H9 (cell line): ENCODE measurements at regions not wholly inside any gene's neighbourhood (a gene's known extent, or its start where the extent isn't known, plus 50 kb on each side); places are given as distances from the start of the nearest gene placed in this dataset.

Experiments
- DNase-seq: peaks from one replicate; pipeline ENCODE4 v3.0.0-alpha.2; 2017
- H2AFZ ChIP-seq: one replicate; pipeline ENCODE4 v1.6.1; 2013; ENCODE audit warnings: mild to moderate bottlenecking, low read length, control low read depth, moderate library complexity
- H2AK5ac ChIP-seq: 2 replicates; pipeline ENCODE4 v1.6.1; 2013; ENCODE audit warnings: low read length, control low read depth, mixed read lengths; ENCODE audit not compliant: insufficient read length
- H2BK120ac ChIP-seq: one replicate; pipeline ENCODE4 v1.6.1; 2013; ENCODE audit warnings: low read depth, mild to moderate bottlenecking, low read length, control low read depth, inconsistent platforms; ENCODE audit not compliant: poor library complexity, severe bottlenecking
- H2BK12ac ChIP-seq: 2 replicates; pipeline ENCODE4 v1.6.1; 2013; ENCODE audit warnings: low read length, control low read depth, mixed read lengths, low read depth; ENCODE audit not compliant: insufficient read length
- H2BK15ac ChIP-seq: 2 replicates; pipeline ENCODE4 v1.6.1; 2013; ENCODE audit warnings: low read depth, low read length, control low read depth
- H2BK20ac ChIP-seq: one replicate; pipeline ENCODE4 v1.6.1; 2013; ENCODE audit warnings: low read depth, mild to moderate bottlenecking, low read length, control low read depth, inconsistent platforms; ENCODE audit not compliant: poor library complexity, severe bottlenecking
- H2BK5ac ChIP-seq: 2 replicates; pipeline ENCODE4 v1.6.1; 2013; ENCODE audit warnings: low read length, control low read depth, mixed read lengths; ENCODE audit not compliant: insufficient read length
- H3K14ac ChIP-seq: 2 replicates; pipeline ENCODE4 v1.6.1; 2013; ENCODE audit warnings: low read length, control low read depth; ENCODE audit not compliant: insufficient read depth
- H3K18ac ChIP-seq: 2 replicates; pipeline ENCODE4 v1.6.1; 2013; ENCODE audit warnings: low read depth, mild to moderate bottlenecking, mixed read lengths, low read length, control low read depth; ENCODE audit not compliant: insufficient read length
- H3K23ac ChIP-seq: 2 replicates; pipeline ENCODE4 v1.6.1; 2013; ENCODE audit warnings: low read length, control low read depth, mixed read lengths, low read depth; ENCODE audit not compliant: insufficient read length
- H3K23me2 ChIP-seq: 2 replicates; pipeline ENCODE4 v1.6.1; 2013; ENCODE audit warnings: low read depth, mild to moderate bottlenecking, mixed read lengths, low read length, control low read depth; ENCODE audit not compliant: insufficient read length, poor library complexity, severe bottlenecking
- H3K27ac ChIP-seq: 2 replicates; pipeline ENCODE4 v1.5.1; 2013; ENCODE audit warnings: low read length, control low read depth, mixed read lengths, low read depth; ENCODE audit not compliant: insufficient read length
- H3K27me3 ChIP-seq: 2 replicates; pipeline ENCODE4 v1.6.1; 2013; ENCODE audit warnings: low read length, control low read depth, inconsistent platforms; ENCODE audit not compliant: insufficient read depth
- H3K4ac ChIP-seq: 2 replicates; pipeline ENCODE4 v1.6.1; 2013; ENCODE audit warnings: low read depth, mild to moderate bottlenecking, control low read depth, inconsistent platforms, low read length, moderate library complexity
- H3K4me1 ChIP-seq: 2 replicates; pipeline ENCODE4 v1.6.1; 2013; ENCODE audit warnings: low read length, control low read depth, inconsistent platforms; ENCODE audit not compliant: insufficient read depth
- H3K4me2 ChIP-seq: 2 replicates; pipeline ENCODE4 v1.6.1; 2013; ENCODE audit warnings: low read length, control low read depth, mixed read lengths; ENCODE audit not compliant: insufficient read length, insufficient read depth
- H3K56ac ChIP-seq: 2 replicates; pipeline ENCODE4 v1.6.1; 2013; ENCODE audit warnings: low read depth, mild to moderate bottlenecking, mixed read lengths, low read length, control low read depth; ENCODE audit not compliant: insufficient read length
- H3K79me1 ChIP-seq: 2 replicates; pipeline ENCODE4 v1.6.1; 2013; ENCODE audit warnings: low read depth, mild to moderate bottlenecking, moderate library complexity, low read length, control low read depth, inconsistent platforms; ENCODE audit not compliant: insufficient read depth, poor library complexity, severe bottlenecking
- H3K79me2 ChIP-seq: 2 replicates; pipeline ENCODE4 v1.6.1; 2013; ENCODE audit warnings: low read length, control low read depth, inconsistent platforms; ENCODE audit not compliant: insufficient read depth
- H3K9ac ChIP-seq: 2 replicates; pipeline ENCODE4 v1.6.1; 2013; ENCODE audit warnings: low read length, control low read depth, mixed read lengths; ENCODE audit not compliant: insufficient read length; ENCODE audit errors: extremely low read depth
- H3K9me3 ChIP-seq: one replicate; pipeline ENCODE4 v1.6.1; 2013; ENCODE audit warnings: low read depth, low read length, inconsistent platforms; ENCODE audit not compliant: control insufficient read depth
- H3T11ph ChIP-seq: one replicate; pipeline ENCODE4 v1.6.1; 2013; ENCODE audit warnings: mild to moderate bottlenecking, low read length, control low read depth, inconsistent platforms
- H4K20me1 ChIP-seq: one replicate; pipeline ENCODE4 v1.6.1; 2013; ENCODE audit not compliant: control insufficient read depth, insufficient read length, insufficient read depth
- H4K5ac ChIP-seq: 2 replicates; pipeline ENCODE4 v1.6.1; 2013; ENCODE audit warnings: low read depth, mild to moderate bottlenecking, mixed read lengths, low read length, control low read depth; ENCODE audit not compliant: insufficient read length
- H4K8ac ChIP-seq: replicated peaks from 2 replicates; pipeline ENCODE4 v1.6.1; 2013; ENCODE audit warnings: low read length, control low read depth, mixed read lengths, low read depth; ENCODE audit not compliant: insufficient read length
- H4K91ac ChIP-seq: 2 replicates; pipeline ENCODE4 v1.6.1; 2013; ENCODE audit warnings: low read depth, mild to moderate bottlenecking, moderate library complexity, mixed read lengths, low read length, control low read depth; ENCODE audit not compliant: insufficient read length
- H3K27ac Mint-ChIP-seq, 3 experiments: 2 replicates in 2 of 3; 3 replicates in 1 of 3; pipeline ENCODE4 v1.8.0; 2020 to 2021; ENCODE audit warnings: mixed read lengths in 3 of 3, mild to moderate bottlenecking in 1 of 3, moderate library complexity in 1 of 3
- H3K27me3 Mint-ChIP-seq: 2 replicates; pipeline ENCODE4 v1.8.0; 2021; ENCODE audit warnings: low read depth, mild to moderate bottlenecking, moderate library complexity, mixed read lengths
- H3K36me3 Mint-ChIP-seq, 3 experiments: 2 replicates in 2 of 3; 3 replicates in 1 of 3; pipeline ENCODE4 v1.8.0; 2020 to 2021; ENCODE audit warnings: low read depth in 3 of 3, mixed read lengths in 3 of 3; ENCODE audit not compliant: insufficient read depth in 1 of 3
- H3K4me1 Mint-ChIP-seq, 2 experiments: 2 replicates each; pipeline ENCODE4 v1.8.0; 2020; ENCODE audit warnings: mixed read lengths in 2 of 2
- H3K4me3 Mint-ChIP-seq, 2 experiments: 2 replicates in 1 of 2; 3 replicates in 1 of 2; pipeline ENCODE4 v1.8.0; 2020 to 2021; ENCODE audit warnings: mild to moderate bottlenecking in 2 of 2, mixed read lengths in 2 of 2, moderate library complexity in 1 of 2
- H3K9me3 Mint-ChIP-seq, 2 experiments: 2 replicates in 1 of 2; 3 replicates in 1 of 2; pipeline ENCODE4 v1.8.0; 2020; ENCODE audit warnings: mild to moderate bottlenecking in 2 of 2, mixed read lengths in 2 of 2, moderate library complexity in 1 of 2
- WGBS: extraction: QIAGEN DNeasy Blood & Tissue Kit; methylation state at CpG from one replicate; pipeline ENCODE4 v1.1.7; 2013; ENCODE audit warnings: missing lambda C conversion rate, low lambda C conversion rate, mixed read lengths; ENCODE audit not compliant: insufficient read length; ENCODE audit errors: extremely low coverage; 5-methylcytosine and 5-hydroxymethylcytosine counted together
- TF ChIP-seq, protein P1 (sequence below): fragments of 200-600 bp; sonication (generic); conservative IDR thresholded peaks from 3 replicates; pipeline ENCODE4 v1.8.0; 2021; ENCODE audit warnings: antibody characterized with exemption, mild to moderate bottlenecking

DNA sequence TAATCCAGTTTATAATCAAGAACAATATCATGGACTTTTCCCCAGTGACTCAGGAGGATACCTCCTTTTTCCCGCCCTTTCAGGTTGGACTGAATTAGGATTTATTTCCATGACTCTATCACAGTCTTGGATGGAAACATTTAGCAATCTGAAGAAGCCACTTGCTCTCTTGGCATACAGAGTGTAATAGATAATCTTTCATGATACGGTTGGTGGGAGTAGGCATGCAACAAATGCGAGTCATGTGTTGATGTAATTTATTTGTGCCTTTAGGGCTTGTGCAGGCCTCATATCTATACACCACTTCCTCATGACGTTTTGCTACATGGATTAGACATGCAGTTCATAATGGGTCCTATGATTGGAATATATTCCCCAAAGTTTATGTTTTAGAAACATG is 54.2 kb upstream of the MCTP2 start:
- Histone ChIP-seq H3K18ac (no peak overlapping the region), H3K23me2 (no peaks in the 10 kb centered on the region), H3K9ac (no peak overlapping the region), H3K23ac (no peak overlapping the region), H3K56ac (no peak overlapping the region), H2BK15ac (no peak overlapping the region), H3K4me1 (no peaks in the 10 kb centered on the region), H3K9me3 (no peaks in the 10 kb centered on the region), H2AK5ac (no peak overlapping the region), H3T11ph (no peak overlapping the region), H2BK120ac (no peak overlapping the region), H4K8ac (no peak overlapping the region), H2BK20ac (no peak overlapping the region), H2AFZ (no peak overlapping the region), H4K91ac (no peak overlapping the region), H2BK5ac (no peak overlapping the region), H3K27ac (no peak overlapping the region), H4K5ac (no peak overlapping the region), H3K4ac (no peak overlapping the region), H4K20me1 (no peaks in the 10 kb centered on the region), H3K14ac (no peak overlapping the region), H3K4me2 (no peak overlapping the region), H3K79me2 (no peaks in the 10 kb centered on the region), H3K27me3 (no peaks in the 10 kb centered on the region), H2BK12ac (no peak overlapping the region), H3K79me1 (no peaks in the 10 kb centered on the region)
- TF ChIP-seq, protein P1, sequence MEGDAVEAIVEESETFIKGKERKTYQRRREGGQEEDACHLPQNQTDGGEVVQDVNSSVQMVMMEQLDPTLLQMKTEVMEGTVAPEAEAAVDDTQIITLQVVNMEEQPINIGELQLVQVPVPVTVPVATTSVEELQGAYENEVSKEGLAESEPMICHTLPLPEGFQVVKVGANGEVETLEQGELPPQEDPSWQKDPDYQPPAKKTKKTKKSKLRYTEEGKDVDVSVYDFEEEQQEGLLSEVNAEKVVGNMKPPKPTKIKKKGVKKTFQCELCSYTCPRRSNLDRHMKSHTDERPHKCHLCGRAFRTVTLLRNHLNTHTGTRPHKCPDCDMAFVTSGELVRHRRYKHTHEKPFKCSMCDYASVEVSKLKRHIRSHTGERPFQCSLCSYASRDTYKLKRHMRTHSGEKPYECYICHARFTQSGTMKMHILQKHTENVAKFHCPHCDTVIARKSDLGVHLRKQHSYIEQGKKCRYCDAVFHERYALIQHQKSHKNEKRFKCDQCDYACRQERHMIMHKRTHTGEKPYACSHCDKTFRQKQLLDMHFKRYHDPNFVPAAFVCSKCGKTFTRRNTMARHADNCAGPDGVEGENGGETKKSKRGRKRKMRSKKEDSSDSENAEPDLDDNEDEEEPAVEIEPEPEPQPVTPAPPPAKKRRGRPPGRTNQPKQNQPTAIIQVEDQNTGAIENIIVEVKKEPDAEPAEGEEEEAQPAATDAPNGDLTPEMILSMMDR, result no peak
- Mint-ChIP-seq H3K9me3 (peaks cover 0 to 2% of the 10 kb centered on the region in 2 experiments; a peak in 1 of 5 replicates), H3K27ac (no peak overlapping the region), H3K27me3 (no peaks in the 10 kb centered on the region), H3K36me3 (no peaks in the 10 kb centered on the region), H3K4me1 (no peaks in the 10 kb centered on the region), H3K4me3 (no peak overlapping the region)
- WGBS, result no CpG with 5 or more reads among the region's 4 CpGs
- DNase-seq, result no peak
